Smooth muscle cell (in vitro differentiated cells): ENCODE measurements at regions not wholly inside any gene's neighbourhood (a gene's known extent, or its start where the extent isn't known, plus 50 kb on each side); places are given as distances from the start of the nearest gene placed in this dataset.

Experiments
- DNase-seq: peaks from one replicate; lab custom pipeline; 2025; ENCODE audit not compliant: unreplicated experiment; lab: John Stamatoyannopoulos, UW
- H2AFZ ChIP-seq: fragments of 200-600 bp; sonication (generic); 2 replicates; pipeline ENCODE4 v1.6.0; 2016; ENCODE audit warnings: antibody characterized with exemption, low read depth, mild to moderate bottlenecking
- H3F3A ChIP-seq: fragments of 200-600 bp; sonication (generic); 2 replicates; pipeline ENCODE4 v1.6.0; 2017; ENCODE audit warnings: antibody characterized with exemption, low read depth
- H3K27ac ChIP-seq: fragments of 200-600 bp; sonication (generic); 2 replicates; pipeline ENCODE4 v1.5.1; 2016; ENCODE audit warnings: low read depth, mild to moderate bottlenecking
- H3K27me3 ChIP-seq: fragments of 200-600 bp; sonication (generic); 2 replicates; pipeline ENCODE4 v1.6.1; 2016; ENCODE audit warnings: low read depth, mild to moderate bottlenecking
- H3K36me3 ChIP-seq: fragments of 200-600 bp; sonication (generic); 2 replicates; pipeline ENCODE4 v1.5.1; 2016; ENCODE audit warnings: low read depth
- H3K4me1 ChIP-seq: fragments of 200-600 bp; sonication (generic); 2 replicates; pipeline ENCODE4 v1.5.1; 2016; ENCODE audit warnings: low read depth
- H3K4me2 ChIP-seq: fragments of 200-600 bp; sonication (generic); 2 replicates; pipeline ENCODE4 v1.6.0; 2016; ENCODE audit warnings: mild to moderate bottlenecking
- H3K4me3 ChIP-seq: fragments of 200-600 bp; sonication (generic); 2 replicates; pipeline ENCODE4 v1.5.1; 2016; ENCODE audit warnings: mild to moderate bottlenecking
- H3K79me2 ChIP-seq: fragments of 200-600 bp; sonication (generic); 2 replicates; pipeline ENCODE4 v1.6.0; 2016; ENCODE audit warnings: low read depth, mild to moderate bottlenecking
- H3K9ac ChIP-seq: fragments of 200-600 bp; sonication (generic); 2 replicates; pipeline ENCODE4 v1.6.0; 2016; ENCODE audit warnings: low read depth
- H3K9me3 ChIP-seq: fragments of 200-600 bp; sonication (generic); replicated peaks from 2 replicates; pipeline ENCODE4 v1.5.1; 2016; ENCODE audit warnings: low read depth
- H4K20me1 ChIP-seq: fragments of 200-600 bp; sonication (generic); 2 replicates; pipeline ENCODE4 v1.6.0; 2016; ENCODE audit warnings: low read depth
- CTCF ChIP-seq: fragments of 200-600 bp; sonication (generic); IDR thresholded peaks from 2 replicates; pipeline ENCODE4 v1.5.1; 2017; ENCODE audit warnings: borderline replicate concordance, mild to moderate bottlenecking, antibody characterized with exemption; ENCODE audit not compliant: insufficient read depth, poor library complexity, severe bottlenecking
- WGBS: methylation state at CpG from one replicate; pipeline ENCODE4 v1.1.7; 2016; ENCODE audit warnings: low lambda C conversion rate; 5-methylcytosine and 5-hydroxymethylcytosine counted together

- 75% methylated on average over 3 of the region's 3 CpGs for whole genome bisulfite sequencing
- Histone ChIP-seq H4K20me1 (no peaks in the 10 kb centered on the region), H2AFZ (no peak overlapping the region)
Observed at GRCh38 chr10:110397856-110398255, 93.1 kb upstream of the SMNDC1 start.

GRCh38 chr10:110398419-110399105 is 93.8 kb upstream of the SMNDC1 start:
- Histone ChIP-seq H3K4me3 (no peak overlapping the region), H4K20me1 (no peaks in the 10 kb centered on the region), H3K4me1 (peaks cover 10% of the 10 kb centered on the region), H3K79me2 (no peaks in the 10 kb centered on the region), H3K27ac (peak overlapping the region; percentile 94), H3K9me3 (no peaks in the 10 kb centered on the region), H3K36me3 (no peaks in the 10 kb centered on the region), H3K27me3 (no peaks in the 10 kb centered on the region), H3K9ac (peak overlapping the region; percentile 88), H3F3A (no peaks in the 10 kb centered on the region), H2AFZ (no peak overlapping the region), H3K4me2 (peak overlapping the region; percentile 80)
- WGBS, result 41% methylated on average over 9 of the region's 9 CpGs
- peak; percentile 73 for DNase-seq
- no peak for TF ChIP-seq CTCF

More at GRCh38 chr10:110397856-110398255, 93.1 kb upstream of the SMNDC1 start:
- TF ChIP-seq CTCF, result no peak
- Histone ChIP-seq H3K27ac (peak overlapping the region; percentile 94), H3K4me1 (peaks cover 15% of the 10 kb centered on the region), H3K27me3 (no peaks in the 10 kb centered on the region), H3K9ac (peak overlapping the region; percentile 67), H3K9me3 (no peaks in the 10 kb centered on the region), H3F3A (no peaks in the 10 kb centered on the region), H3K79me2 (no peaks in the 10 kb centered on the region), H3K4me3 (no peak overlapping the region), H3K36me3 (no peaks in the 10 kb centered on the region), H3K4me2 (peak overlapping the region; percentile 65)
- DNase-seq, result no peak

- H2AFZ ChIP-seq, result no peak overlapping the region
- H3K9me3 ChIP-seq, result no peaks in the 10 kb centered on the region
- peak overlapping the region; percentile 94 for H3K27ac ChIP-seq
- H3K4me2 ChIP-seq, result peak overlapping the region; percentile 80
- no peak for TF ChIP-seq CTCF
- H3K4me1 ChIP-seq, result peaks cover 10% of the 10 kb centered on the region
- DNase-seq, result no peak
- H4K20me1 ChIP-seq, result no peaks in the 10 kb centered on the region
- no peaks in the 10 kb centered on the region for H3K79me2 ChIP-seq
- no peaks in the 10 kb centered on the region for H3K27me3 ChIP-seq
- 55% methylated on average over 9 of the region's 9 CpGs for WGBS
- no peak overlapping the region for H3K4me3 ChIP-seq
- H3K36me3 ChIP-seq, result no peaks in the 10 kb centered on the region
- H3K9ac ChIP-seq, result peak overlapping the region; percentile 88
- no peaks in the 10 kb centered on the region for H3F3A ChIP-seq
Observed at GRCh38 chr10:110399106-110399964, 94.6 kb upstream of the SMNDC1 start.
